Keratinocyte (primary cell): ENCODE measurements at regions not wholly inside any gene's neighbourhood (a gene's known extent, or its start where the extent isn't known, plus 50 kb on each side); places are given as distances from the start of the nearest gene placed in this dataset.
"Not testable (repeated sequence)": the region's sequence is repeated elsewhere in the genome, so short reads cannot be mapped to it uniquely, and the experiment has no call there.

Experiments used
- EZH2 ChIP-seq: IDR thresholded peaks from one replicate; pipeline ENCODE4 v1.6.1; 2012; ENCODE audit warnings: inconsistent platforms, mild to moderate bottlenecking, low read length, moderate library complexity
- TF ChIP-seq, protein P1 (sequence below), 3 experiments: IDR thresholded peaks in 1 of 3; conservative IDR thresholded peaks in 1 of 3; optimal IDR thresholded peaks in 1 of 3; 2 replicates in 2 of 3; 3 replicates in 1 of 3; pipeline versions ENCODE3 to v1.5.1; 2011; ENCODE audit warnings: low read length in 3 of 3, mild to moderate bottlenecking in 3 of 3, moderate library complexity in 2 of 3, control low read depth in 1 of 3, inconsistent platforms in 1 of 3; ENCODE audit not compliant: insufficient read depth in 2 of 3; ENCODE audit errors: extremely low read depth in 1 of 3

DNA sequence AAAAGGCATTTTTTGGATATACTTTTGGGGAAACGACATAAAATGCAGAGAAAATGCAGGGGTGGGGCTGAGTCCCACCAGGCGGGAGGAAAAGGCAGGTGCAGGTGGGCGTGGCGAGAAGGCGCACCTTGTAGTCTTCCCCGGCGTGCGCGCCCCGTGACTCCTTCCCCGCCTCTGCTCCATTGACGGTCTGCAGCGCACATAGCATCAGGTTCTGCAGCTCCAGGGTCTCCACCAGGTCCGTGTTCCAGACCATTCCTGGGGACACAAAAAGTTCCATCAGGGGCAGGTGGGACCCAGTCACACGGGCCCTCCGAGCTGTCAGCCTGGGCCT lies 59.0 kb upstream of the TNK2 start:
- TF ChIP-seq, protein P1, sequence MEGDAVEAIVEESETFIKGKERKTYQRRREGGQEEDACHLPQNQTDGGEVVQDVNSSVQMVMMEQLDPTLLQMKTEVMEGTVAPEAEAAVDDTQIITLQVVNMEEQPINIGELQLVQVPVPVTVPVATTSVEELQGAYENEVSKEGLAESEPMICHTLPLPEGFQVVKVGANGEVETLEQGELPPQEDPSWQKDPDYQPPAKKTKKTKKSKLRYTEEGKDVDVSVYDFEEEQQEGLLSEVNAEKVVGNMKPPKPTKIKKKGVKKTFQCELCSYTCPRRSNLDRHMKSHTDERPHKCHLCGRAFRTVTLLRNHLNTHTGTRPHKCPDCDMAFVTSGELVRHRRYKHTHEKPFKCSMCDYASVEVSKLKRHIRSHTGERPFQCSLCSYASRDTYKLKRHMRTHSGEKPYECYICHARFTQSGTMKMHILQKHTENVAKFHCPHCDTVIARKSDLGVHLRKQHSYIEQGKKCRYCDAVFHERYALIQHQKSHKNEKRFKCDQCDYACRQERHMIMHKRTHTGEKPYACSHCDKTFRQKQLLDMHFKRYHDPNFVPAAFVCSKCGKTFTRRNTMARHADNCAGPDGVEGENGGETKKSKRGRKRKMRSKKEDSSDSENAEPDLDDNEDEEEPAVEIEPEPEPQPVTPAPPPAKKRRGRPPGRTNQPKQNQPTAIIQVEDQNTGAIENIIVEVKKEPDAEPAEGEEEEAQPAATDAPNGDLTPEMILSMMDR (optimal IDR thresholded peaks at IDR 0.05 in 1 of 3, IDR thresholded peaks at IDR 0.05 in 1 of 3, conservative IDR thresholded peaks at IDR 0.05 in 1 of 3; ENCODE audit: extremely low read depth in 1 of 3, insufficient read depth in 2 of 3, low read length in 3 of 3): not testable (repeated sequence)
- TF ChIP-seq EZH2: not testable (repeated sequence)
